K562 (cell line): ENCODE measurements at regions not wholly inside any gene's neighbourhood (a gene's known extent, or its start where the extent isn't known, plus 50 kb on each side); places are given as distances from the start of the nearest gene placed in this dataset.

Experiments
- CBFA2T3 ChIP-seq: fragments of 450-650 bp; IDR thresholded peaks from 2 replicates; pipeline ENCODE4 v1.6.1; 2017
- CEBPZ ChIP-seq: fragments of 150-350 bp; IDR thresholded peaks from 2 replicates; pipeline ENCODE4 v1.6.1; 2014; ENCODE audit warnings: low read depth, mild to moderate bottlenecking, low read length, borderline replicate concordance
- DEAF1 ChIP-seq: fragments of 450-650 bp; formaldehyde crosslinking; IDR thresholded peaks from 2 replicates; pipeline ENCODE4 v1.4.0; 2020; ENCODE audit warnings: mild to moderate bottlenecking, moderate library complexity
- LEF1 ChIP-seq: fragments of 450-650 bp; IDR thresholded peaks from 2 replicates; pipeline ENCODE4 v1.6.1; 2016; ENCODE audit warnings: mild to moderate bottlenecking
- MEIS2 ChIP-seq: fragments of 450-650 bp; IDR thresholded peaks from 2 replicates; pipeline ENCODE4 v1.6.1; 2014; ENCODE audit warnings: mild to moderate bottlenecking; ENCODE audit not compliant: partially characterized antibody
- MNT ChIP-seq, 2 experiments: fragments of 450-650 bp; conservative IDR thresholded peaks; 2 replicates each; pipeline ENCODE4 v1.6.1; 2017; ENCODE audit warnings: mild to moderate bottlenecking in 2 of 2, moderate library complexity in 2 of 2
- NELFE ChIP-seq: IDR thresholded peaks from 2 replicates; pipeline ENCODE4 v1.6.1; 2011; ENCODE audit warnings: mild to moderate bottlenecking; ENCODE audit not compliant: insufficient read depth, insufficient read length
- NONO ChIP-seq, 2 experiments: fragments of 200-400 bp in 1 of 2; fragments of 450-650 bp in 1 of 2; formaldehyde crosslinking in 1 of 2; IDR thresholded peaks; 2 replicates each; pipeline ENCODE4 v1.6.1; 2017; ENCODE audit warnings: low read depth in 2 of 2, mild to moderate bottlenecking in 2 of 2, moderate library complexity in 2 of 2, low read length in 1 of 2
- PHF20 ChIP-seq: fragments of 450-650 bp; IDR thresholded peaks from 2 replicates; pipeline ENCODE4 v1.6.1; 2018; ENCODE audit not compliant: partially characterized antibody
- POLR2B ChIP-seq: fragments of 450-650 bp; IDR thresholded peaks from 2 replicates; pipeline ENCODE4 v1.6.1; 2018; ENCODE audit warnings: low read depth; ENCODE audit not compliant: partially characterized antibody
- RCOR1 ChIP-seq, 2 experiments: IDR thresholded peaks; 2 replicates each; pipeline ENCODE4 v1.6.1; 2012; ENCODE audit warnings: low read depth in 2 of 2, low read length in 2 of 2, borderline replicate concordance in 1 of 2, improper control_type of control experiment in 1 of 2
- RNF2 ChIP-seq: sonication (generic); IDR thresholded peaks from 2 replicates; pipeline ENCODE4 v1.6.1; 2016
- RUNX1 ChIP-seq: sonication (generic); IDR thresholded peaks from 2 replicates; pipeline ENCODE4 v1.6.1; 2016; ENCODE audit warnings: antibody characterized with exemption, low read depth
- SIN3B ChIP-seq: fragments of 450-650 bp; IDR thresholded peaks from 2 replicates; pipeline ENCODE4 v1.6.1; 2017; ENCODE audit warnings: low read depth, mild to moderate bottlenecking, moderate library complexity
- TEAD4 ChIP-seq, 2 experiments: sonication (generic) in 1 of 2; formaldehyde crosslinking in 1 of 2; IDR thresholded peaks; 2 replicates each; pipeline versions ENCODE4 v1.6.1 to v1.8.0; 2012 to 2022; ENCODE audit warnings: borderline replicate concordance in 1 of 2, inconsistent platforms in 1 of 2, low read length in 1 of 2, mild to moderate bottlenecking in 1 of 2, missing genetic modification reagents in 1 of 2
- ZNF696 ChIP-seq: fragments of 250-450 bp; sonication (Bioruptor Pico); conservative IDR thresholded peaks from 2 replicates; pipeline ENCODE4 v1.4.0; 2020; ENCODE audit warnings: mild to moderate bottlenecking, moderate library complexity
- TF ChIP-seq, protein P1 (sequence below): sonication (generic); formaldehyde crosslinking; IDR thresholded peaks from 2 replicates; pipeline ENCODE4 v1.8.0; 2023; ENCODE audit warnings: mild to moderate bottlenecking, missing genetic modification reagents
- TF ChIP-seq, protein P2 (sequence below): fragments of 450-650 bp; formaldehyde crosslinking; conservative IDR thresholded peaks from 2 replicates; pipeline ENCODE4 v1.4.0; 2022; ENCODE audit warnings: mild to moderate bottlenecking, missing genetic modification characterization

DNA sequence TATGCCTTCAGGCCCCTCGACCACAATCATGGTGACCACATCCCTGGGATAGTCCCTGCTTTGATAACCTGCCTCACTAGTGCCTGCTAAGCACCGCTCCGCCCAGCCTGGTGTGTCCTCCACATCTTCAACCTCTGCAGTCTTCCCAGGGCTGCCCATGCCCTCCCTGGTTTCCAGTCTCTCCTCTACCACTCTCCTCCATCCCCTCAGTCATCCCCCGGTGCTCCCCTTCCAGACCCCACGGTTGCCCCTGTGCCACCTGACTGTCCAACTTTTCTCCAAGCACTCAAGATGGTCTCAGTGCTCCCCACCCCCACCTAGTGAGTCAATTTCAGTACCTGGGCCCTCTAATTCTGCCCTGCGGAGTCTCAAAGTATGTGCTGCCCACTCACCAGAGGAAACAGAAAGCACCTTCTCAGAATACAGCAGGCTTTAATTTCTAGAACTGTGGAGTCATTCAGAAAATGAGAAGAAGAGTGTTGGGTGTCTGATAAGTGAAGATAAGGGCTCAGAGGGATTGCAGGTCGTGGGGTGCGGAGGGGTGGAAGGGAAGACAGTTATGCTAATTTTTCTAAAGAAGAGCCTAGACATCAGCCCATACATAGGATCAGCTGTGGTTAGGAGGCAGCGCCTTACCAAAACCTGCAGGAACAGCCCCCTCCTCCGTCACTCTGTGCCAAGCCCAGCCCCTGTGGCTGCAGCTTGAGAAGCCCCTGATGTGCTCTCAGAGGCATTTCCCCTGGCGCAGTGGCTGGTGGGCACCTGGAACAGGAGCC, 53.6 kb upstream of the CAB39 start (continued):
- TF ChIP-seq, protein P1, sequence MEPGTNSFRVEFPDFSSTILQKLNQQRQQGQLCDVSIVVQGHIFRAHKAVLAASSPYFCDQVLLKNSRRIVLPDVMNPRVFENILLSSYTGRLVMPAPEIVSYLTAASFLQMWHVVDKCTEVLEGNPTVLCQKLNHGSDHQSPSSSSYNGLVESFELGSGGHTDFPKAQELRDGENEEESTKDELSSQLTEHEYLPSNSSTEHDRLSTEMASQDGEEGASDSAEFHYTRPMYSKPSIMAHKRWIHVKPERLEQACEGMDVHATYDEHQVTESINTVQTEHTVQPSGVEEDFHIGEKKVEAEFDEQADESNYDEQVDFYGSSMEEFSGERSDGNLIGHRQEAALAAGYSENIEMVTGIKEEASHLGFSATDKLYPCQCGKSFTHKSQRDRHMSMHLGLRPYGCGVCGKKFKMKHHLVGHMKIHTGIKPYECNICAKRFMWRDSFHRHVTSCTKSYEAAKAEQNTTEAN (CRISPR knock-in tag): peak; percentile 75; the same call in 1 of the 2 replicates
- peak; percentile 90 for TF ChIP-seq TEAD4 (IDR thresholded peaks at IDR 0.05; ENCODE audit: low read length)
- no peak for TF ChIP-seq TEAD4 (CRISPR knock-in tag; IDR thresholded peaks at IDR 0.05; ENCODE audit: borderline replicate concordance)
- peak; percentile 32 to 33; a peak in 2 of 4 replicates for TF ChIP-seq MNT (conservative IDR thresholded peaks at IDR 0.05)
- TF ChIP-seq RCOR1 (IDR thresholded peaks at IDR 0.05; ENCODE audit: borderline replicate concordance in 1 of 2, low read depth in 2 of 2, low read length in 2 of 2): peak; percentile 69 to 89; a peak in 3 of 4 replicates
- TF ChIP-seq SIN3B: no peak
- TF ChIP-seq LEF1: peak; percentile 83
- TF ChIP-seq ZNF696 (CRISPR knock-in tag): no peak
- TF ChIP-seq CBFA2T3: peak; percentile 95
- TF ChIP-seq RNF2: peak; percentile 95
- 0 out of 4 replicates have a peak, but pooled peaks of 1 of the 2 experiments have one; percentile 6 for TF ChIP-seq NONO (IDR thresholded peaks at IDR 0.05; ENCODE audit: low read depth in 2 of 2, low read length in 1 of 2)
- TF ChIP-seq RUNX1: 0 out of 2 replicates have a peak, but pooled peaks have one; percentile 20
- TF ChIP-seq PHF20: no peak
- TF ChIP-seq POLR2B: peak; percentile 86
- 0 out of 2 replicates have a peak, but pooled peaks have one; percentile 26 for TF ChIP-seq DEAF1 (CRISPR knock-in tag)
- TF ChIP-seq NELFE: no peak
- no peak for TF ChIP-seq CEBPZ
- TF ChIP-seq MEIS2: peak; percentile 29
- TF ChIP-seq, protein P2, sequence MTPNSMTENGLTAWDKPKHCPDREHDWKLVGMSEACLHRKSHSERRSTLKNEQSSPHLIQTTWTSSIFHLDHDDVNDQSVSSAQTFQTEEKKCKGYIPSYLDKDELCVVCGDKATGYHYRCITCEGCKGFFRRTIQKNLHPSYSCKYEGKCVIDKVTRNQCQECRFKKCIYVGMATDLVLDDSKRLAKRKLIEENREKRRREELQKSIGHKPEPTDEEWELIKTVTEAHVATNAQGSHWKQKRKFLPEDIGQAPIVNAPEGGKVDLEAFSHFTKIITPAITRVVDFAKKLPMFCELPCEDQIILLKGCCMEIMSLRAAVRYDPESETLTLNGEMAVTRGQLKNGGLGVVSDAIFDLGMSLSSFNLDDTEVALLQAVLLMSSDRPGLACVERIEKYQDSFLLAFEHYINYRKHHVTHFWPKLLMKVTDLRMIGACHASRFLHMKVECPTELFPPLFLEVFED (CRISPR knock-in tag): peak; percentile 7; the same call in 1 of the 2 replicates
